GDM1 (cell line): ENCODE measurements at regions not wholly inside any gene's neighbourhood (a gene's known extent, or its start where the extent isn't known, plus 50 kb on each side); places are given as distances from the start of the nearest gene placed in this dataset.
"Not testable (repeated sequence)": the region's sequence is repeated elsewhere in the genome, so short reads cannot be mapped to it uniquely, and the experiment has no call there.

ENCODE experiments used
- DNase-seq: peaks from one replicate; lab custom pipeline; 2025; lab: John Stamatoyannopoulos, UW

DNA sequence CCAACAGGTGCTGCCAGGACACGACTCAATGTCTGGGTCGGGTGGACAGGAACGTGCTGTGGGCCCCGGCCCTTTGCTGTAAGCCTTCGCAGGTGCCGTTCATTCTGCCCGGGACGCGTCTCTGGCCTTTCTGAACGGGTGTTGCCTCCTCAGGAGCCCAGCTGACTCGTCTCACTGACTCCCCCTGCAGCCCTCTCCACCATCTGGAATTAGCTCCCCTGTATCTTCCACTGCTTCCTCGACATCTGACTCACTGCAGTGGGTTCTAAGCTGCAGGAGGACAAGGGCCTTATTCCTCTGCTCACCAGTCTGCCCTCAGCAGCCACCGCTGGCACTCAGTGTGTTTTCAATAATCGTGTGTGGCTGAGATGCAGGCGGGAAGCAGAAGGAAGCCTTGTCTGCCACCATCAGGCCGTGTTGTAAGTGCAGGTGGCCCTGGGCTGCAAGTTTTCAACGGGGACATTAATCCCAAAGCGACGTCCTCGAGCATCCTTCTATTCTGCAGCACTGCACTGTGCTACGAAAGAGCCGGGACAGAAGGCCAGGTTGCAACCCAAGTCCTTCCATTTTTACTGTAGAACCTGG, 256.2 kb downstream of the FOXL1 start:
- no peak for DNase-seq

DNA sequence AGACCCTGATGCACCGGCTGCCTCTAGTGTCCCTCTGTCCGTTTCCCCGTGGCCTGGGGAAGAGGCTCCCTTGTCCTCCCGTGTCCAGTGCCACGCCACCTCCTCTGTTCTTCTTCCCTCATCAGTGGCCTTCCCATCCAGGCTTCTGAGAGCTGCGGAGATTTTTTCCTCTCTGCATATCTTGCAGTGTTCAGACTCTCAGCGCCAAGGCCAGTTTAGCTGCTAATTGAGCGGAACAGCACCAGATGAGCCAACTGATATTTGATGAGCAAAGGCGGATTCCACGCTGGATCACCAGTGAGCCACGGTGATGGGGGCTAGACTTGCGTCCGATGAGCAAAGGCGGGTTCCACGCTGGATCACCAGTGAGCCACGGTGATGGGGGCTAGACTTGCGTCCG, 257.6 kb downstream of the FOXL1 start:
- DNase-seq, result no peak

DNA sequence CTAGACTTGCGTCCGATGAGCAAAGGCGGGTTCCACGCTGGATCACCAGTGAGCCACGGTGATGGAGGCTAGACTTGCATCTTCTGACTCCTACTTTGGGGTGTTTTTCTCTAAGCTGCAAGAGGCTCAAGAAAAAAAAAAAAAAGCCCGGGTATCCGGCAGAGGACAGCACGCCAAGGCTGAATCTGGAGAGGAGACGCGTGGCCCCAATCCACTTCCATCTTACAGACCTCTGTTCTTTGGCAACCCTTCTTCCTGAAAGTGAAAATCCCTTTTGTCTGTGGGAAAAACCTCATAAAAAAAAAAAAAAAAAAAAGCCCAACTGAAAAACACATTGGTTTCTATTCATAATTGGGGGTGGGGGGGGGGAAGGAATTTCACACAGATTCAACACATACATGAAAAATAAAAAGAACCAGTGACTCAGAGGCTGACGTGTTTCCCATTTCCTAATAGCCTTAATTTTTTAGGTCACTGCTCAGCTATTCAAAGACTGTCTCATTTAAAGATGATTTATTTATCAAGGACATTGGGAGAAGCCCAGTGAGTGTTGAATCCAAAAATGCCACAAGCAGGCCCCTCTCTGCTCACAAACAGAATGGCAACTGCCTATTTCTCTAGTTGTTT, 258.3 kb downstream of the FOXL1 start:
- no peak for DNase-seq

DNA sequence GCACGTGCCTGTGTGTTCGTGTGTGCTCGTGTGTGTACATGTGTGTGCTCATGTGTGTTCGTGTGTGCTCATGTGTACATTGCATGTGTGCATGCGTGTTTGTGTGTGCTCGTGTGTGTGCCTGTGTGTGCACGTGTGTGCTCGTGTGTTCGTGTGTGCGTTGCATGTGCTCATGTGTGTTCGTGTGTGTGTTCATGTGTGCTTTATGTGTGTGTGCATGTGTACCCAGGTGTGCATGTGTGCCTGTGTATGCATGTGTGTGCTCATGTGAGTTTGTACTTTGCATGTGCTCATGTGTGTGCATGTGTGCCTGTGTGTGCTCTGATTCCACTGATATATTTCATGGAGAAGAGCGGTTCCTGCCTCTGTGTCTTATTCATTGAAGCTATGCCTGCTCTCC, 265.5 kb downstream of the FOXL1 start:
- no peak for DNase-seq

DNA sequence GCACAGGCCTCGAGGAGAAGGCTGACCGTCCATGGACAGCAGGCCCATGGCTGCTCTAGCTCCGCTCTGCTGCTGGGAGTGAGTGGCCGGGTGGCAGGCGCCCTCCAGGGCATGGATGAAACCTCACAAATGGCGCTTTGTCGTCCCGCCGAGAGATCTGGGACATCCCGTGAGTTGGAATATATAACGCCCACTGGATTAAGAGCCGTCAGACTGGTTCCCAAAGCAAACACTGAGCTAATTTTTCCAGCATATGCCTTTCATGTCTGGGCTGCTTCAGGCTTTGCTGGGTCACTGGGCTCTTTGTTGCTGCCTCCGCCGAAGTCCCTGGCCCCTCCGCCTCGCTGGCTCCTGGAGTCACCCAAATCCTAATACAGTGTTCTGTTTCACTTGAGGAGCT, 266.3 kb downstream of the FOXL1 start:
- no peak for DNase-seq

DNA sequence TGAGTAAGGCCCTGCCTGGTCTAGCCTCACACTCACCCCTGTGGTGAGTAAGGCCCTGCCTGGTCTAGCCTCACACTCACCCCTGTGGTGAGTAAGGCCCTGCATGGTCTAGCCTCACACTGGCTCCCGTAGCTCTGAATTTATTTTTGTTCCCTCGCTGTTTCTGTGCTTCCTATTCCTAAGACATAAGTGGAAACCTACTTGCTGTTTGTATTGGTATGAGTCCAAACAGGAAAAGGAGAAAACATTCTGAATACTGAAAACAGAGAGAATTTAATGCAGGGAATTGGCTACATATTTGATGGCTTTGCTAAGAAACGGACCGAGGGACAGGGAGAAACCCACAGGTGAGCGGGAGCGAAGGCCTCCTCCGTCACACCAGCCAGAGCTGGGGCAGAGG, 267.8 kb downstream of the FOXL1 start:
- no peak for DNase-seq

DNA sequence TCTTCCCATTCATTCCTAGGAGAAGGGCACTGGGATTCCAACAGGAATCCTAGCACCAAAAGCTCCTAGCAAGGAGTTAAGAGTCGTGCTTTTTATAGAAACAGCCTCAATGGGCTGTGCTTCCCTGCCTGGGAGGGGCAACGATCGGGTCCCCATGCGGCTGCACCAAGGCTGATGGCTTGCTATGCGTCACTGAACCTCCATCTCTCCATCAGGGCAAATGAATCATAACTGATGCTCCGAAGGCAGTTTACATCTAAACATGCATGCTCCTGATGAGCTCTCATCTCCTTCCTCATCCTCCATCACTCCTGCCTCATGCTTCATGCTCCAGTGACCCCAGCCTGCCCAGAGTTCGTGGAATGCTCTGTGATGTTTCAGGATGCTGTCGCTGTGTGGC, 270.5 kb downstream of the FOXL1 start:
- no peak for DNase-seq

DNA sequence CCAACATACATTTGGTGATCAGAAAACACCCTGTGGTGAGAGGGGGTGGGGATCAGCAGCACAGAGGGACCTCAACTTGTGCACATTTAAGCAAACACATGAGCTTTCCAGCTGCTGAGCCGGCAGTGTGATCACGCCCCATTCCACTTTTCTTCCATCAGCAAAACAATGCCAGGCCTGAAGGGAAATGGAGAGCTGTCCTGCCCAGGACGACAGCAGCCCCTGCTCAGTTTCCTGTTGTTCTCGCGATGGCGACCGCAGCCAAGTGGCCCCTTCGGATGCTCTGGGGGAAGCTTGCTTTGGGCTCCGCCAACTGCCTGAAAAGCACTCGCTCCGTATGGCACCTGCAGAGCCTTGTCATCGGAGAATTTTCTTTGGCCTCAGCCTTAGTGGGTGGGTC, 272.3 kb downstream of the FOXL1 start:
- no peak for DNase-seq

DNA sequence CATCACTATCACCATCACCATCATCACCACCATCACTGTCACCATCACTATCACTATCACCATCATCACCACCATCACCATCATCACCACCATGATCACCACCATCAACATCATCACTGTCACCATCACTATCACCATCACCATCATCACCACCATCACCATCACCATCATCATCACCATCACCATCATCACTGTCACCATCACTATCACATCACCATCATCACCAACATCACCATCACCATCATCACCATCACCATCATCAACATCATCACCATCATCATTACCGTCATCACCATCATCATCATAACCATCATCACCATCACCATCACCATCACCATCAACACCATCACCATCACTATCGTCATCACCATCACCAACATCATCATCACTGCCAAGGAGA, 273.8 kb downstream of the FOXL1 start:
- DNase-seq, result no peak

DNA sequence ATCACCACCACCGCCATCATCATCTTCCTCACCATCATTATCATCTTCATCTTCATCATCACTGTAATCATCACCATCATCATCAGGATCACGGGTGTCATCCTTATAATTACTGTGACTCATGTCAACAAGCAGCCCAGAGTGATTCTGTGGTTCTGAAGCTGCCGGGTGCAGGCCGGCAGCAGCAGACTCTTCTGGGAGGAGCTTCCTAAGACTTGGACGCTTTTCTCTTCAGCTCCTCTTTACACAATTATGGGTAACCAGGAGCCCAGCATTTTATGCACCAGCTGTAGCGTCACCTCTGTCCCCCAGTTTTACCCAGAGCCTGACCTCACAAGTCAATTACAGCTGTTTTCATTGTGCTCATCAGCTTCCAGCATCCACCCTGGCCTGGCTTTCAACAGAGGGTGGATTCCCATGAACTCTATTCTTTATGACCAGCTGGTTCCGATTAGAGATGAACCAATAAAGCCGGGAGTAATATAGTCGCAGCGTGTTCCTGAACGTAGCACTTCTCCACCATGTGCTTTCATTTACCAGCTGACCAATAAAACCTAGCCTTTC, 275.8 kb downstream of the FOXL1 start:
- no peak for DNase-seq

DNA sequence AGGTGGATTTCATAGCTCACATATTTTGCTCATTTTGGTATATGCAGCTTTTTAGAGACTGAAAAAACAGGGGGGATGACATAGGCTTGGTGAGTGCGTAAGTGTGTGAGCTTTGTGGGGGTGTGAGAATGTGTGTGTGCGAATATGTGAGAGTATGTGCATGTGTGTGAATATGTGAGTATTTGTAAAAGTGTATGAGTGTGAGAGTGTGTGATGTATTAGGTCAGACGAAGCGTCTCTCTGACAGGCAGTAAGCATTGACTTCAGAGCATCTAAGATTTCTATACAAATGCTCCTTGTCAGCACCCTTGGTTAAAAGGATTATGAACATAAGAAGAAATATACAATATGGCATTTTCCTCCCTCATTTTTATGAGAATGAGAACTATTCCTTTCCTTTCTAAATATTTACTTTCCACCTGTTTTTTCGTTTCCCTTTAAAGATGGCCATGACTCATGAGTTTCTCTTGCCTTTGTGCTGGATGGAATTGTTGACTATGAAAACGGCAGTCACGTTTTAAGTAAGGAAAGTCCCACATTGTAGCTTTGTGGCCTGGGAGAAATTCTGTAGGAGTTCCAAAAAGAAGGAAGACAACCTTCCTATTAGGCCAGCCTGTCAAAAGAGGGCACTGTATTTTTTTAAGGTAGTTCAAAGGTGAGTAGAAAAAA, 276.4 kb downstream of the FOXL1 start:
- DNase-seq, result no peak

DNA sequence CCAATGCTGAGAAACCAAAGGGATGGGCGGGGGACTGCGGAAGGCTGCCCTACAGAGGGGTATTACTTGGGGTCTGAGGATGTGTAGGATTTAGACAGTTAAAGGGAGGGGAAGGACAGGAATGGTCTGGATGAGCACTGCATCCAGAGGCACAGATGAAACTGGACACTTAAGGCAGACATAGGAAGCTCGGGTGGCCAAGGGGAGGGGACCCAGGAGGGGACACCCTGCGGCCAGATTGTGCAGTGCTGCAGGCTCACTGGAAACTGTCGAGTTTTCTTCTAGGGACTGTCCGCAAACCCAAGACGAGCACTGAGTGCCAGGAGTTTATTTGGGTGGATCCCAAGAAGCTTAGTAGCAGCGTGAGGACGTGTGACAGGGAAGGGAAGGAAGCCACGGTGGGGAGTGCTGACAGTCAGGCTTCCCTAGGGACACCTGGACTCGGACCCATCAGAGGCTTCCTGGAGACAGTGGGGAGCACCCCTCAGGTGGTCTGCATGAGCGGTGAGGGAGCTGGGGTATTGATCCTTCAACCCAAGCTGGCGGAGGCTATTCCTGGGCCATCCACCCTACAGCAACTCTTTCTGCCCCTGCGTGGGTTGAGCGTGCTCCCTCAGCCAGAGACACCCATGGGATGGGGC, 278.7 kb downstream of the FOXL1 start:
- no peak for DNase-seq

DNA sequence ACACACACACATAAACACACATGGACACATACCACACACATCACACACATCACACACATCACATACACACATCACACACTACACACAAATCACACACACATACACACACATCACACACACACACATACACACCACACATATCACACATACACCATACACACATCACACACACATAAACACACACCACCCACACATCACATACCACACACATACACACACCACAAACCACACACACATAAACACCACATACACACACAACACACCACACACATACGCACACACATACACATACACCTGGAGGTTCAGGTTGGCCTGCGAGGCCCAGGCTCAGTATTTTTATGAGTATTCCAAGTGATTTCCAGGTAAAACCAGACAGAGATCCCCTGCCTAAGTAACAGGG, 279.5 kb downstream of the FOXL1 start:
- DNase-seq, result no peak

DNA sequence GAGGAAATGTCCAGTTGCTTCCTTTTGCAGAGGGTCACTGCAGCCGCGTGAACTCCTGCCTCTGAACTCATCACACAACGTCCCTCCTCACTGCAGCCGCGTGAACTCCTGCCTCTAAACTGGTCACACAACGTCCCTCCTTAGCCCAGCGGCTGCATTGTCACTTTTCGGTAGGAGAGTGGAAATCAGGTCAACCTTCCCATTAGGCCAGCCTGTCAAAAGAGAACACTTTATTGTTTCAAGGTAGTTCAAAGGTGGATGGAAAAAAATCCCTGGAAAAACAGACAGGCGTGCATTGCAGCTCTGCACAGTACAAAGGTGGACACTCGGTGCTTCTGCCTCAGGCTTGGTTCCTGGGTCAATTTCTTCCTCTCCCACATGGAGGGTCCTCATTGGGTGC, 280.2 kb downstream of the FOXL1 start:
- no peak for DNase-seq

DNA sequence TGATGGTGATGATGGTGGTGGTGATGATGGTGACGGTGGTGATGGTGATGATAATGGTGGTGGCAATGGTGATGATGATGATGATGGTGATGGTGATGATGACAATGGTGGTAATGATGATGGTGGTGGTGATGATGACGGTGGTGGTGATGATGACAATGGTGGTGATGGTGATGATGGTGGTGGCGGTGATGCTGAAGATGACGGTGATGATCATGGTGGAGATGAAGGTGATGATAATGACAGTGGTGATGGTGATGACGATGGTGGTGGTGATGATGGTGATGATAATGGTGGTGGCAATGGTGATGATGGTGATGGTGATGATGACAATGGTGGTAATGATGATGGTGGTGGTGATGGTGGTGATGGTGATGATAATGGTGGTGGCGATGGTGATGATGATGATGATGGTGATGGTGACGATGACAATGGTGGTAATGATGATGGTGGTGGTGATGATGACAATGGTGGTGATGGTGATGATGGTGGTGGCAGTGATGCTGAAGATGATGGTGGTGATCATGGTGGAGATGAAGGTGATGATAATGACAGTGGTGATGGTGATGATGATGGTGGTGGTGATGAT, 283.0 kb downstream of the FOXL1 start:
- DNase-seq, result not testable (repeated sequence)

DNA sequence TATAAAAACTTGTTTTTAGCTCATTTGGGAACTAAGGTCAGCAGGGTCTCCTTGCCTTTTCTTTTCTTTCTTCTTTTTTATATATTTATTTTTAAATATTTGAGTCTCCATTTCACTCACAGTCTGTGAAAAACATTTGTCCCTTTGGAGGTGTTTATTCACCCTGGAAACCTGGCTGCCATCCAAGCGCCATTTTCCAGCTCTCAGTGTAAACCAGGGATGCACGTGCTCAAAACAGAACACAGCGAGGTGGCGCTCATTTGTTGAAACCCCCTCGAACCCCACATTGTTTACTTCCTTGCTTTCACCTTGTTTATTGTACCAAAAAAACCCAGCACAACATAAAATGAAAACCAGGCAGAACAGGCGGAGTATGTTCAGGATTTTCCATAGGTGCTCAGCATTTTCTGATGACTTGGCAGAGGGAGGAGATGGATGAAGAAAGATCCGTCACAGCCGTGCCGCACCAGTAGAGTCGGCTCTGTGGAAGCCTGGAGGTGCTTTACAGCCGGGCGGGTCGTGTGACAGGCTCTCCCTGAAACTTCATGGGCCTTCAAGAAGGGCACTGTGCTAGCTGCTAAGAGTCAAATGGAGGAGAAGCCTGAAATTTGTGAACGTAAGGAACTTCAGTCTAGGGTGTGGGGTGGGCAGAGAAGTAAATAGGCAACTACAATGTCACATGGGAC, 284.4 kb downstream of the FOXL1 start:
- no peak for DNase-seq

DNA sequence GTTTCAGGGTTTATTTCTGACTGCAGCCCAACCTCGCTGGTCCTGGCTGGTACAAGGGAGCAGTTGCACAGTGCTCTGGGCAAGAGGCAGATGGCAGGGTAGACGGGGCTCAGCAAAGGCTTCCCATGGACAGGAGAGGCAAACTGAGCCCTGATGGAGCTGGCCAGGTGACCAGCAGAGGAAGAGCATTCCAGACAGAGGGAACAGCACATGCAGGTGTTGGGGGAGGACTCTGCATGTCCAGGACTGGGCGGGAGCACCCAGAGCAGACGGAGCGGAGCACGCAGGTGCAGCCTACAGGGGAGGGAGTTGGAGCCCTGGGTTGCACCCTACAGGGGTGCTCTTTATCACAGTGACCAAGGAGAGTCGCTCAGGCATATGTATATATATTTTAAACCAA, 285.3 kb downstream of the FOXL1 start:
- no peak for DNase-seq

DNA sequence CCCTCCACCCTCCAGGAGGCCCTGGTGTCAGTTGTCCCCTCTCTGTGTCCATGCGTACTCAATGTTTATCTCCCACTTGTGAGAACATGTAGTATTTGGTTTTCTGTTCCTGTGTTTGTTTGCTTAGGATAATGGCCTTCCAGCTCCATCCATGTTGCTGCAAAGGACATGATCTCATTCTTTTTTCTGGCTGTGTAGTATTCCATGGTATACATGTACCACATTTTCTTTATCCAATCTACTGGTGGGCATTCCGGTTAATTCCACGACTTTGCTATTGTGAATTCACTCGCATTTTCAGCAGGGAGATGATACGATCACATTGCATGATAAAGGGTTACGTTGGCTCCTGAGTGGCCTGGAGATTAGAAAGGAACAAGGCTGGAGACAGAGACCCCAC, 286.2 kb downstream of the FOXL1 start:
- no peak for DNase-seq

DNA sequence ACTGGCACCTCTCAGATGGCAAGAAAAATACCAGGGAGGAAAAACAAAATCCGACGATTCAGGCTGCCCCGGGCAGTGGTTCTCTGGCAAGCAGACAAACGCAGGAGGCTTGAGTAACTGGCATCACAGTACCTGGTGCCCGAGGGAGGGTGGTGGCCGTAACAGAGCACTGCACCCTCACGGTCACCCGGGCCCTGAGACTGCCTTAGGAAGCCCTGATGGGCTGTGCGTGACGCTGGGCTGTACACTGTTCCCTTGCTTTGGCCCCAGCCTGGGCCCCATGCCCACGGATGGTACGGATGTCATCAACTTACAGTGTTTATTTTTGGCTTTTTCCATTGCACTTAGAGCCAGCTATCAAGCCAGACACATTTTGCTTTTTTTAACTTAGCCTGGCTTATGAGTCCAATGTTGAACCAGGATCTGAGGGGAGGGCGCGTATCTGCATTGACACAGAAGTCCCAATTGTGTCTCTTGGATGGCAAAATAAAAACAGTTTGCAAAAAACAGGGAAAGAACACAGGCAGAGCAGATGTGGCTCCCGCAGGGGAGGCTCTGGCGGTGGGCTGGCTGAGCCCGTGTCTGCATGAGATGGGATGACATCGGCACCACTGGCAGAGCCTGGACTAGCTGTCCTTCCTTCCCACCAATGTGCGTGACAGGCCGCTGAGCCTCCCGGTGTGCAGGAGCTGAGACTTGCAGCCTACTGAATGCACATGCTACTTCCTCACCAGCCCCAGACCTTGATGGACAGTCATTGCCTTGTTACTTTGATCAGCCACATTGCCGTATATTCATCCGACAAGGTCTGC, 287.7 kb downstream of the FOXL1 start:
- no peak for DNase-seq

DNA sequence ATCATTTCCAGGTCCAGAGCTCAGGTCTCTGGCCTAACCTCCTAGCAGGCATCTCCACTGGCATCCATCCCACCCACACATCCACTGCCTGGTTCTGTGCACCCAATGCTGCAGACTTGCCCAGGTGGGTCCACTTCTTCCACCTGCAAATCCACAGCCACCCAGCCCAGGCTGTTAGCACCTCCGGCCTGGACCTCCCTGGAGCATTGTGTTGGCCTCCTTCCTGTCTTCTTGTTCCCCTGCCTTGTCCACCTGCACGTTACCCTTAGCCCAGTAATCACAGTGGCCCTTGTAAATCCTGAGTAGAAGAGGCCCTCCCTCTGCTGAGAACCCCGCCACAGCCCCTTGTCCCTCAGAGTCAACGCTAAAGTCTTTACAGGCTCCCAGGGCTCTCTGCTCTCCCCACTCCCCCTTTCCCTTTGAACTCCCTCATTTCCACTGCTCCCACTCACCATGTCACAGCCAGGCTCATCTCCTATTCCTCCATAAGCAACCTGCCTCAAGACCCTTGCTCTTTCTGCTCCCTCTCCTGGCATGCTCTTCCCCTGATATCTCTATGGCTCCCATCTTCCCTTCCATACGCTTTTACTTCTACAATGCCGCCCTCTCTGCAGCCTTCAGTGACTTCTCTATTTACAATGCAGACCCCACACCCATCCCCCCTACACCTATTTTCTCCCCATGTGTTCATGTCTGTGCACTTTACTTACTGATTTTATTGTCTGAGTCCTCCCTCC, 288.8 kb downstream of the FOXL1 start:
- no peak for DNase-seq
